ENCODE measurements at regions not wholly inside any gene's neighbourhood (a gene's known extent, or its start where the extent isn't known, plus 50 kb on each side); places are given as distances from the start of the nearest gene placed in this dataset.

- Histone ChIP-seq H3K36me3 (ENCODE audit: control insufficient read depth in 2 of 2, insufficient read depth in 2 of 2, low read length in 1 of 2) (no peaks in the 10 kb centered on the region), H3K27me3 (replicated peaks in 1 of 2; ENCODE audit: control insufficient read depth in 2 of 2, insufficient read depth in 2 of 2, low read length in 1 of 2) (0 out of 4 replicates have a peak, but pooled peaks cover 2 to 6% of the 10 kb centered on the region in 2 experiments), H3K9me3 (replicated peaks; ENCODE audit: control insufficient read depth, insufficient read depth, low read length) (no peaks in the 10 kb centered on the region), H2AFZ (ENCODE audit: control insufficient read depth, low read depth, low read length) (no peak overlapping the region), H3K9ac (ENCODE audit: control insufficient read depth, insufficient read depth, low read length) (no peak overlapping the region), H4K20me1 (ENCODE audit: control insufficient read depth, insufficient read depth) (no peaks in the 10 kb centered on the region), H3K4me3 (no peak overlapping the region), H3K4me2 (ENCODE audit: control insufficient read depth, insufficient read depth) (no peak overlapping the region), H3K4me1 (ENCODE audit: control insufficient read depth, insufficient read depth, low read length) (no peaks in the 10 kb centered on the region), H3K79me2 (ENCODE audit: control insufficient read depth, insufficient read depth, low read length) (no peaks in the 10 kb centered on the region), H3K27ac (ENCODE audit: control insufficient read depth, insufficient read depth) (no peak overlapping the region)
- FAIRE-seq (no peak), DNase-seq (ENCODE audit: low read depth, low spot score) (no peak), ATAC-seq (no peak)
- RAD21 ChIA-PET (ENCODE audit: unreplicated experiment), result no interaction called here
- POLR2A ChIA-PET, result no interaction called here
- in situ Hi-C loops (cut with MboI), result no loop called here
- BruUV-seq (replicated peaks), result no TSS peak
- TF ChIP-seq EED (IDR thresholded peaks at IDR 0.05; ENCODE audit: low read depth), result no peak
- 0 out of 2 replicates have a peak, but pooled peaks have one; percentile 41 for TF ChIP-seq YY1 (IDR thresholded peaks at IDR 0.05; ENCODE audit: low read depth, low read length)
- SMC1A ChIA-PET (ENCODE audit: uncharacterized antibody, unreplicated experiment), result no interaction called here
- WGBS (ENCODE audit: insufficient coverage, insufficient replicate concordance, low lambda C conversion rate, missing lambda C conversion rate), result 8% methylated on average over 6 of the region's 6 CpGs
- CTCF ChIA-PET, result interaction anchor here (1.4 kb wide), 1 partner anchor 32 kb away, joined by 3 read pairs; no protein-coding TSS in a partner anchor
- intact Hi-C loops (cut with micrococcal nuclease; ENCODE audit: unreplicated experiment), result no loop called here
These were observed 514.0 kb downstream of the FUT8 start for GRCh38 chr14:65926504-65926903.

- 0 out of 2 replicates have a peak, but pooled peaks have one; percentile 3 for TF ChIP-seq SPI1 (IDR thresholded peaks at IDR 0.05; ENCODE audit: borderline replicate concordance, insufficient read depth, low read depth, low read length)
- no peak for TF ChIP-seq RB1 (IDR thresholded peaks at IDR 0.05; ENCODE audit: borderline replicate concordance)
- ChIA-PET CTCF (interaction anchor here (1.4 kb wide), 1 partner anchor 31 kb away, joined by 3 read pairs; no protein-coding TSS in a partner anchor), RAD21 (ENCODE audit: unreplicated experiment) (no interaction called here), POLR2A (no interaction called here), SMC1A (ENCODE audit: uncharacterized antibody, unreplicated experiment) (no interaction called here)
- Histone ChIP-seq H3K36me3 (ENCODE audit: control insufficient read depth in 2 of 2, insufficient read depth in 2 of 2, low read length in 1 of 2) (no peaks in the 10 kb centered on the region), H3K79me2 (ENCODE audit: control insufficient read depth, insufficient read depth, low read length) (no peaks in the 10 kb centered on the region), H3K4me2 (ENCODE audit: control insufficient read depth, insufficient read depth) (no peak overlapping the region), H4K20me1 (ENCODE audit: control insufficient read depth, insufficient read depth) (no peaks in the 10 kb centered on the region), H3K9ac (ENCODE audit: control insufficient read depth, insufficient read depth, low read length) (no peak overlapping the region), H2AFZ (ENCODE audit: control insufficient read depth, low read depth, low read length) (no peak overlapping the region), H3K4me1 (ENCODE audit: control insufficient read depth, insufficient read depth, low read length) (no peaks in the 10 kb centered on the region), H3K4me3 (no peak overlapping the region), H3K27ac (ENCODE audit: control insufficient read depth, insufficient read depth) (no peak overlapping the region), H3K27me3 (replicated peaks in 1 of 2; ENCODE audit: control insufficient read depth in 2 of 2, insufficient read depth in 2 of 2, low read length in 1 of 2) (peaks cover 2 to 6% of the 10 kb centered on the region in 2 experiments; a peak in 1 of 4 replicates), H3K9me3 (replicated peaks; ENCODE audit: control insufficient read depth, insufficient read depth, low read length) (no peaks in the 10 kb centered on the region)
- no peak for FAIRE-seq
- no peak for DNase-seq (ENCODE audit: low read depth, low spot score)
- in situ Hi-C loops (cut with MboI) (no loop called here), intact Hi-C loops (cut with micrococcal nuclease; ENCODE audit: unreplicated experiment) (no loop called here)
- 40% methylated on average over 7 of the region's 7 CpGs for WGBS (ENCODE audit: insufficient coverage, insufficient replicate concordance, low lambda C conversion rate, missing lambda C conversion rate)
- ATAC-seq, result no peak
- no TSS peak for BruUV-seq (replicated peaks)
These were observed 514.6 kb downstream of the FUT8 start for GRCh38 chr14:65926935-65927700.

Data from GM12878 (cell line).